HG03378 (cell line): ENCODE measurements at regions not wholly inside any gene's neighbourhood (a gene's known extent, or its start where the extent isn't known, plus 50 kb on each side); places are given as distances from the start of the nearest gene placed in this dataset.

Experiments used
- ATAC-seq: cut with Tn5 transposase; IDR thresholded peaks from one replicate; pipeline ENCODE4 v1.9.1; 2021; ENCODE audit warnings: mild to moderate bottlenecking, moderate library complexity; ENCODE audit not compliant: unreplicated experiment

- no peak for ATAC-seq
These were observed 53.1 kb upstream of the SNX9 start for GRCh38 chr6:157769776-157770426.

- ATAC-seq: no peak
These were observed 52.1 kb upstream of the SNX9 start for GRCh38 chr6:157770946-157771345.

GRCh38 chr6:157772820-157773219 lies 50.2 kb upstream of the SNX9 start:
- no peak for ATAC-seq
